ENCODE measurements at regions not wholly inside any gene's neighbourhood (a gene's known extent, or its start where the extent isn't known, plus 50 kb on each side); places are given as distances from the start of the nearest gene placed in this dataset.

- DNase-seq (ENCODE audit: low read depth) = no peak
- no peak for TF ChIP-seq CTCF (conservative IDR thresholded peaks at IDR 0.05; ENCODE audit: low read depth, low read length)
These were observed 775.6 kb downstream of the NR2F1-AS1 start for GRCh38 chr5:92805446-92805845.

GRCh38 chr5:92801911-92802310, 779.1 kb downstream of the NR2F1-AS1 start:
- TF ChIP-seq CTCF (conservative IDR thresholded peaks at IDR 0.05; ENCODE audit: low read depth, low read length) = no peak
- no peak for DNase-seq (ENCODE audit: low read depth)
- H3K4me3 ChIP-seq (ENCODE audit: low read depth, low read length) = no peak overlapping the region

More at GRCh38 chr5:92805446-92805845, 775.6 kb downstream of the NR2F1-AS1 start:
- no peak overlapping the region for H3K4me3 ChIP-seq (ENCODE audit: low read depth, low read length)

DNA sequence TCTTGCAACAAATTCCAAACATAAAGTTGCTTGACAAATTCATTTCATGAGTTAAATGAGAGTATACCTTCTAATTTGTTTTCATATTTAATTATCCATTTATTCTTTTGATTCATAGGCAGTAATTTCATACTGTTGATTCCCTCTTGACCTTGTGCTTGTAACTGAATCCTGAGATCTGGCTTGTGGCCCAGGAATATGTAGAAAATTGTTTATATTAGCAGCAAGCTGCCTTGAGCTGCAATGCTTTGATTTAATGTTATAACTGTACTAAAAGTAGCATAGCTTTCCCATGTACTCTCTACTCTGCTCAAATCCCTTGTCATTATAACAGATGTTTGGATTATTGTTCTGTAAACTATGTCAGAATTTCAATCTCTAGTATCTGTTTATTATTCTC, 780.7 kb downstream of the NR2F1-AS1 start:
- no peak for DNase-seq (ENCODE audit: low read depth)
- H3K4me3 ChIP-seq (ENCODE audit: low read depth, low read length) = no peak overlapping the region
- no peak for TF ChIP-seq CTCF (conservative IDR thresholded peaks at IDR 0.05; ENCODE audit: low read depth, low read length)

- no peak for TF ChIP-seq CTCF (conservative IDR thresholded peaks at IDR 0.05; ENCODE audit: low read depth, low read length)
- no peak for DNase-seq (ENCODE audit: low read depth)
- no peak overlapping the region for H3K4me3 ChIP-seq (ENCODE audit: low read depth, low read length)
These were observed 785.4 kb downstream of the NR2F1-AS1 start for GRCh38 chr5:92795633-92796032.

- no peak for TF ChIP-seq CTCF (conservative IDR thresholded peaks at IDR 0.05; ENCODE audit: low read depth, low read length)
These were observed 801.0 kb downstream of the NR2F1-AS1 start for GRCh38 chr5:92780057-92780456.

GRCh38 chr5:92779536-92779935, 801.5 kb downstream of the NR2F1-AS1 start:
- TF ChIP-seq CTCF (conservative IDR thresholded peaks at IDR 0.05; ENCODE audit: low read depth, low read length) = no peak
- no peak for DNase-seq (ENCODE audit: low read depth)
- H3K4me3 ChIP-seq (ENCODE audit: low read depth, low read length) = no peak overlapping the region

More at GRCh38 chr5:92780057-92780456, 801.0 kb downstream of the NR2F1-AS1 start:
- no peak for DNase-seq (ENCODE audit: low read depth)
- H3K4me3 ChIP-seq (ENCODE audit: low read depth, low read length) = no peak overlapping the region

DNA sequence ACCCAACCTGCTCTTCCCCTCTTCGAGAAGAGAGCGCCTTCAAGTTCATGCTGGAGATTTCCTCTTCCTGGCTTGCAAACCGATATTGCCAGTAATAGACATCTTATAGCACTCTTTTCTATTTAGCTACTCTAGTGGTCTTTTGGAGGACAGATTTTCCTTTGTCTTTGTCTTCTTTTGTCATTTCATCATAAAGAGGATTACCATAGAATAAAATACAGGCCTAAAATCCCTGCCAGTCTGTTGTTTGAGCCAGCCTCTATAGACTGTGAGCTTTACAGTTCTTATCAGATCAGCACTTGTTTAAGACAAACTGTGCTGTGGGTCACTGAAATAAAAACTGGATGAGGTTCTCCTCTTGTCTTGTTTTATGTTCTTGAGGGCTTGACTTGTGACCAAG, 802.8 kb downstream of the NR2F1-AS1 start:
- TF ChIP-seq CTCF (conservative IDR thresholded peaks at IDR 0.05; ENCODE audit: low read depth, low read length) = no peak
- H3K4me3 ChIP-seq (ENCODE audit: low read depth, low read length) = no peak overlapping the region
- DNase-seq (ENCODE audit: low read depth) = no peak

Data from epithelial cell of proximal tubule (primary cell).